HG02852 (cell line): ENCODE measurements at regions not wholly inside any gene's neighbourhood (a gene's known extent, or its start where the extent isn't known, plus 50 kb on each side); places are given as distances from the start of the nearest gene placed in this dataset.

Experiments
- ATAC-seq: cut with Tn5 transposase; IDR thresholded peaks from one replicate; pipeline ENCODE4 v1.9.1; 2021; ENCODE audit warnings: mild to moderate bottlenecking, moderate library complexity; ENCODE audit not compliant: unreplicated experiment

DNA sequence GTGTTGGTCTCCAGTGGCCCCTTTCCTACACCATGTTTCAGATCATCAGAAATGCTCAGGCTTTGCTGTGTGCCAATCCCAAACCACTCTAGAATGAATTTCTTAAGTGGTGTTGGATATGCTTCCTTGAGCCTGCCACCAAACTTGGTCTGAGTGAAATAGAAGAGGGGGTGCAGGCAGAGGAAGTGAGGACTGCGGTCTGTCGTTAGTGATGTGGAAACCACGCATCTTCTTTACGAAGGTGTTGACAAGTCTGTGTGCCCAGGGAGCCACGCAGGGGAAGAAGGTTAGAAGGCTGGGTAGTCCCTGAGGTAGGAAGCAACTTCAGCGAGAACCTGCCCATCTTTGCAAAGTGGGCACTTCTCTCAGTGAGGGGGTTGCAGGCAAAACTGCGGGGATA lies 187.4 kb upstream of the NAV2 start:
- peak; percentile 64 for ATAC-seq

DNA sequence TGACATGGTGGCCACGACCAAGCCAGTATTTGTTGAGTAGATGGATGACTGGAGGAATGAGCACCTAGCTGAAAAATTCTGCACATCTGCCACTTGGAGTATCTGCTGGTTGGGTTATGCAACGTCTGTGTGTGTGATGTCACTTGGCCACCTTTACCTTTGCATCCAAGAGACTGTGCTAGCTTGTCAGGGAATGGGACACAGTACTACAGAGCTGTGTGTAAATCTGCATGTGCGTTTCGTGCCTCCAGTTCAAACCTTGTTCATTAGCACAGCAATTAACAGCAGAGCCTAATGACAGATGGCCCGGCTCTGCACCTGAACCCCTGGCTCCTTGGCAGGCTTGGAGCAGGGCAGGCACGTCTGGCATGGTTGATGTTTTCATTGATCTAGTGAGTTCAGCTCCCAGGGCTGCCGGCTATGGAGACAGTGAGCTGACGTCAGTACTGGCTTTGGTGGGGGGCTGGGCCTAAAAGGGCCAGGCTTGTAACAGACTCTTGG lies 188.4 kb upstream of the NAV2 start:
- ATAC-seq: no peak

DNA sequence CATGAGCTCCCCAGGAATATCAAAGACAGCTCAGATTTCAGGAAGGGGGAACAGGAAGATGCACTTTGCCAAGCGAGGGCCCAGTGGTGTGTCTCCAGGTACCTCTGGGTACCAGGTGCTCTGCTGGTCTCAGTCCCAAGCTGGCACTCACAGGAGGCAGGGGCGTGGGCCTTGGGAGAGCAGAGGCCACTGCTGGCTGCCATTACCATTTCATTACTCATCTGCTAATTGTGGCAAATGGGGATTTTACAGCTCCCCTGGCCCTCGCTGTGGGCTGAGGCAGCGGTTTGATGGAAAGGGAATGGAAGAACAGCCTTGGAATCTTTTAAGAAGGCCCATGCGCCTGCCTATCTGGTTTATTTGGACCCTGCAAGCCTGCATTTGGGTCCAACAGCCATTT lies 192.0 kb upstream of the NAV2 start:
- no peak for ATAC-seq

DNA sequence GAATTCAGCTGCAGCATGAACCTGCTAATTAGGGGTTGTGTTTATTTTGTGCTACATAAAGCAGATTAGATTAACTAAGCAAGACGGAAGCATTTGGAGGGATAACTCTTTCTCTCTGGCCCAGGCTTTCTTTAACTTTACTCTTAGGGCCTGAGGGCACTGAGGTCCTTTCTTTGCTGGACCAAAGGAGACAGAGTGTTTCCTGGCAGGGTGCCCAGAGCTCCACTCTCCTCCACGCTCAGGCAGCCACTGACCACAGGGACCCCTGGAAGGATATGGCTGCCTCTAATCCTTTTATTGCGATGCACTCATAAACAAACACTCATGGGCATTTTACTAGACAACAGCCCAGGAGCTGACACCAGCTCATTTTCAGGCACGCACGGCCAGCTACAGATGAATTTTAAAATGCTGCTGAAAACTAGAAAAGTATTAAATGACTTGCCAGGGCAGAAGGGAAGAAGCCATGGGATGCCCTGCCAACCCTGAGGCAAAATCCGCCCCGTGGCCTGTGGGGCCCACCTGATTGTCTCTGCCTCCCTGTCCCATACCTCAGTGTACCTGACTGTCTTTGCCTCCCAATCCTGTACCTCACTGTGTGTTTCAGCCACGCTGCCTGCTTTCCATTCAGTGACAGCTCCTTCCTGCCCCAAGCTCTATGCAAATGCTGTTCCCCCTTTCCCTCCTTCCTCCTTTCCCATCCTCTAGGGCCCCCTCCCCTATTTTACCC lies 192.6 kb upstream of the NAV2 start:
- ATAC-seq: no peak

DNA sequence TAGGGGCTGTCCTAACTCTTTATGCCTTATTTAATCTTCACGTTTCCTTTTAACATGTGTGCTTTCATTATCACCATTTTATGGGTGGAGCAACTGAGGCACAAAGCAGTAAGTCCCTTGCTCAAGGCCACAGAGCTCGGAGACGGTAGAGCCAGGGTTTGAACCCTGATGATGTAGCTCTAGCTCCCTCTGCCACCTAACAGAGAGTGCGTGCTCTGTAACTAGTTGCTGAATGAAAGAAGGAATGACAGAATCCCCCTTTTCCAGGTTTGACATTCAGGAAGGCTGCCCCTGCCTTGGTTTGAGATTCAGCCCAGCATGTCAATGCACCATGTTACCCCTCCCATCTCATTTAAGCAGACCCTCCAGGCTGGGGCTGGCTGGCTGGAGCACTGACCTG lies 193.3 kb upstream of the NAV2 start:
- no peak for ATAC-seq

DNA sequence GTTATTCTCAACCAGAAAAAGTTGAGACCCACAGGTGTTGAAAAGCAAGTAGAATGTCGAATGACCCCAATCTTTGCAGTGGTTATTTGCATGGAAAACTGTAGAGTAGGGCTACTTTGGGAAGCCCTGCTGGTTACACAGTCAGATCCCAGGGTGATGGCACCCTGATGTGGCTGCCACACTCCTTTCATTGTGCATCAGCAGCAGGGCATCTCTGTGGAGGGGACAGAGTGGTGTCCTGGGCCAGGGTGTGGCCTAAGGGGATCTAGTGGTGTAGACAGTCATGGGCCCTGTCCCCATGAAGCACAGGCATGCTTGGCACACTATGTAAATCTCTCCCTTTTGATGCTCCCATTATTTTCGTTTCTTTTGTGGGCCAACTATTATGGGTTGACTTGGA lies 199.4 kb upstream of the NAV2 start:
- ATAC-seq: no peak

DNA sequence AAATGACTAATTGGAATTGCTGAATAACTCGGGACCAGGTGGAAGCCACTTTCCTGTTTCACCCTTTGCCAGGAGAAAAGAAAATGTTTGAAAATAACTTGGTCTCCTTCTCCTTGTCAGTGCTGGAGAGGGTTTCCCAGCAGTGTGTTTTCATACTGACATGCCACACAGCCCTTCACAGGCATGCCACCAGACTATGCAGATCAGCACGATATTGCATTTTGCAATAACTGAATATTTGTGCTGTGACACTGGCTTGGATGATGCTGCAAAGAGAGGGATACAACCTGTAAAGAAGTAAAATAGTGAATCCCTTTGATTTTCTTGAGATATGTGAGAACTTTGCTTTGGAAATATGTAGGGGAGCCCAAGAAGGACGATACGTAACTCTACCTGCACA lies 200.0 kb upstream of the NAV2 start:
- no peak for ATAC-seq

DNA sequence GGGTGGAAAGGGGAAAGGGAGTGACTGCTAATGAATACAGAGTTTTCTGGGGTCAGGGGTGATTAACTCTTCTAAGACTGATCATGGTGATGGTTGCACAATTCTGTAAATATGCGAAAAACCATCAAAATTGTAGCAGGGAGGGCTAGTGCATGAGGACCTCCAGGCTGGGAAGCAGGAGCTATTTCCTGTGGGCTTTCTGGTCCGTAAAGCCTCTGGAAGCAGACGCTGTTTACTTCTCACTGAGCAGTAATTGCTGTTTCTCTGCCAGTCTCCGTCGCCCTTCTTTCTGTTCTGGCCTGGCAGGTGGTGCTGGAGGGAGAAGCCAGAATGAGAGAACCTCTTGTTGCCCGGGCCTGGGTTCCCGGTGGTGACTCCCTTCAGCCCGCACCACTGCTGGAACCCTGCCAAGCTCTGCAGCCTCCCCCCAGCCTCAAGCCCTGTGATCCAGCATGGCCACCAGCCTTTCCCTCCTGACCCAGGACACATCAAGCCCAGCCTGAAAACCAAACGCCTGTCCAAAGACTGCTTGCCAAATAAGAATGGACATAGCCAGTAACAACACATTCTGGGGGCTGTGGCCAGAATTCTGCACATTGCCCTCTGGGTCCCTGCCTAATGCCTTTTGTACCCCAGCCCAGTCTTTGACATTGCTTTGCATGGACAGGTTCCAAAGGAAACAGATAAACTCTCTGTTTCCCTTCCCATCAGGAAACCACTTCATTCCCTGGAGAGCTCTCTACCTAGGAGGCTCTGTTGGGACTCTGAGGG lies 201.0 kb upstream of the NAV2 start:
- ATAC-seq: no peak

DNA sequence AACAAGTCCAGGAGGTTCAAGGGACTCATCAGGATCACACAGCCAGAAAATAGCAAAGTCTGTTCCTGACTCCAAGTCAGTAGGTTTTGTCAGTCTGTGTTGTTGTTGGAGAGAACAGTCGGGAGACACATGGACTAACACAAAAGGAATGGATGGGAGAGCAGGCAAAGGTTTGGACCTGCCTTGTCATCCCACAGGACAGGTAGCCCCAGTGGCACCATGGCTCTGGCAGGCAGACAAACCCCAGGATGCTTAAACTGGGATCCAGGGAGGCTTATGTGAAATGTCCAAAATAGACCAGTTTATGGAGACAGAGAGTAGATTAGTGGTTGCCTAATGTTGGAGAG lies 201.6 kb upstream of the NAV2 start:
- no peak for ATAC-seq

DNA sequence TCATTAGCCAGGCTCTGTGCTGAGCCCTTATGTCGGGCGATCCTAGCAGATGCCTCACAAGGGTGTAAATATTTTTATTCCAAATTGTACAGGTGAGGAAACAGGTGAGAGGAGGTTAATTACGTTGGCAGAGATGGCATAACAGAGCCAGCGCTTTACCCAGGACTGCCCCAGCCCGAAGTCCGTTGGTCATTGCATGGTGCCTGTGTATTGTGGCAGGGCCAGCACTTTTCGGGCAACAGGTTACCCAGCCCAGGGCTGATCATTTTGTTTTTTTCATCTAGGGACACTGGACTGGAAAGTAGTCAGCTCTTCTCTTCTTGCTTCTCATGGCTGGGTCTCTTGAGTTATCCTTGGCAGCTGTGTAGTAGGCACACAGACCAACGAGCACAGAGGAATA lies 202.2 kb upstream of the NAV2 start:
- no peak for ATAC-seq

DNA sequence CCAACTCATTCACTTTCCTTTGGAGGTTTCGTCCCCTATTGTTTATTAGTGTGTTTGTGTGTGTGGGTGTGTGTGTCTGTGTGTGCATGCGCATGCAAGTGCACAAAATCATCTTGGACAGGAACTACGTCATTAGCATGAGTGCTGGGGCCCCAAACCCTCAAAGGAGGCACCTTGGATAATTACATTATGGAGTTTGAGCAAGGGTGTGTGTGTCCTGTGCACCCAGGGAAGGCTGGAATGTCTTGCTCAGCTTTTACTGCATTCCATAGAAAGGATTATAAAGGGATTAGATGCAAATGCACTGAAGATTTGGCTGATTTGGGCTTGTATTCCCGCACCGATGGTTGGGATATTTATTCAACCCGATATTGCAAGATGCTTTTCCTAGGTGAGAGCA lies 203.4 kb upstream of the NAV2 start:
- no peak for ATAC-seq

DNA sequence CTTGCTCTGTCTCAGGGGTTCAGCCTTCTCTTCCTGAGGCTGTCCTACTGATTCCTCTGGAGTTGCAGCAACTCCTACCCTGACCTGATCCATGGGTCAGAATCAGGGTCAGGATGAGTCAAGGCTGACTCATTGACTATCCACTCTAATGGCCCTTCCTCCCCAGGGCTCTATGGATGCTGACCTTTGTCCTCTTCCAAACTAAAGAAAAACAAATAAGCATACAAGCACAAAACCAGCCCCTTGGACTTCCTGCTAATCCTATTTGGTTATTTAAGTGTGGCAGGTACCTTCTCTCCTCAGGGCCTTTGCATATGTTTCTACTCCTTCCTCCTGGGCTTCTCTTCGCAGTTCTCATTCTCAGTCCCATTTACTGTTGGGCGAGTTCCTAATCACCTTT lies 204.5 kb upstream of the NAV2 start:
- no peak for ATAC-seq

DNA sequence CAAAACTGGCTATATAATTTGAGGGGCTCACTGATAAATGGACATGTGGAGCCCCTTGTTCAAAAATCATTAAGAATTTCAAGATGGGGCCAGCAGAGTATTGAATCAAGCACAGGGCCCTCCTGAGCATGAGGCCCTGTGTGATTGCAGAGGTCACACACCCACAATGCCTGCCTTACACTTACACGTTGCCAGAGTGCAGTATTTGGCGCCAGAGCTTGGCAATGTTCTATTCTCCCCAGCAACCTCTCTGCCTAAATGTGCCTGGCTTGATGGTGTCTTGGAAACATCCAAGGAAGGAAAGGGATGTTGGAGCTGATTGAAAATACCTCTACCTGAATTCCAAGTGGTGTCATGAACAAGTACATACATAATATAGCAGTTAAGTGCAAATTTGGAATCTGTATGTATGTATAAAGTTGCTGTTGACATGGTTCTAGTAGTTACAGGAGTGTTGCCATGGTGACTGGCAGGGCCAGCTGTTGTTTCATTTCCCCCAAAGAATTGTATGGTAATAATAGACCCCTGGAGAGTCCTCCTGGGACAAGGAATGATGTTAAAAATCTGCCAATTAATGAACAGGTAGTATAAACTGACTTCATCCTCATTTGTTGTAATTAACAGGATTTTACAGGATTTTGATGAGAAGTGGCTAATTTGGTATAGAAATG lies 205.7 kb upstream of the NAV2 start:
- ATAC-seq: no peak

DNA sequence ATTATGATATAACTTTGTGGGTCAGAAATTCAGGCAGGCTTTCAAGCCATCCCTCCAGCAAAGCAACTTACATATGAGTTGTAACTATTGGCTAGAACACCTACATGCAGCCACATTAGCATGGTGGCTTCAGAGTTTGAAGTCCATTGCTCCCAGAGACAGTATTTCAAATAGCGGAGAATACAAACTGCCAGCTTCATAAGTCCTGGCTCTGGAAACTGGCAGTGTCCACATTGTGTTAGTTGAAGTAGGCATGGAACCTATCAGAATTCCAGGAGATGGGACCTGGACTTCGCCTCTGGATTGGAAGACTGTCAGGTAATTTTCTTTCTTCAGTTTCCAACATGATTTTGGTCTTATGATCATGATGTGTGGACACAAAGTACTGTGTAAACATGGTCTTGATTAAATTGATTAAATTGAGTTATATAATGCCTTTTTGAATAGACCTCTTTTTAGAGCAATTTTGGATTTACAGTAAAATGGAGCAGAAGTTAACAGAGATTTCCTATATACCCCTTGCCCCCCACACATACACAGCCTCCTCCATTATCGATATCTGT lies 209.9 kb upstream of the NAV2 start:
- no peak for ATAC-seq

DNA sequence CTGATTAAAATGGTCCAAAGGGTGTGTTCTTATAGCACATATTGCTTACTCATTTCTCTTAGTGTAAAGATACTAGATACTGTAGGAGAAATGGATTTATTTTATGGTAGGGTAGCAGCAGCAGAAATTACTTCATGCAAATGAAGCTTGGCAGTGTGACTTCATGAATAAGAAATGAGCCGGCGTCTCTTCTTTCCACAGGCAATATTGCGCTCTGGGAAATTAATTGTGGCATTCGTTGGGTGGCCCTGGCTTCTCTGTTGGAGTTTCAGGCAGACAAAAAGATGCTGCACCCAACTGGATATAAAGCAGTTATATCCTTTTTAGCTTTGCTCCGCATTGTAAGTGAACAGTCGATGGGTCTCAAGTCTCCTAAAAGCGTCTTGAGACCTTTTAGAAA lies 211.0 kb upstream of the NAV2 start:
- ATAC-seq: no peak

DNA sequence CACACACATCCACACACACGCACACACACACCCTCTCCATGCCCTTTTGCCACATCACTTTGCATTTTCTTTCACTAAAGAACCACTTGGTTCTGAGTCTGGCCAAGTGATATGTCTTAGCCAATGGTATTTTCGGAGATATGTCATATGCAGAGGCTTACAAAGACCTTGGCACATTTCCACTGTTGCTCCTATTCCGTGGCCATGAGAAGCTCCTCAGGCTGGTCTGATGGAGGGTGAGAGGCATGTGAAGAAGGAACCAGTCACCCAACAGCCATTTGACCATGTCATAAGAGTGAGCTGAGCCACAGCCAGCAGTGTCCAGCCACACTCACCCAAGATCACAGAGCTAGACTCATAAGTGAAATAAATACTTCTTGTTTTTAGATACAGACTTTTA lies 212.6 kb upstream of the NAV2 start:
- ATAC-seq: no peak

DNA sequence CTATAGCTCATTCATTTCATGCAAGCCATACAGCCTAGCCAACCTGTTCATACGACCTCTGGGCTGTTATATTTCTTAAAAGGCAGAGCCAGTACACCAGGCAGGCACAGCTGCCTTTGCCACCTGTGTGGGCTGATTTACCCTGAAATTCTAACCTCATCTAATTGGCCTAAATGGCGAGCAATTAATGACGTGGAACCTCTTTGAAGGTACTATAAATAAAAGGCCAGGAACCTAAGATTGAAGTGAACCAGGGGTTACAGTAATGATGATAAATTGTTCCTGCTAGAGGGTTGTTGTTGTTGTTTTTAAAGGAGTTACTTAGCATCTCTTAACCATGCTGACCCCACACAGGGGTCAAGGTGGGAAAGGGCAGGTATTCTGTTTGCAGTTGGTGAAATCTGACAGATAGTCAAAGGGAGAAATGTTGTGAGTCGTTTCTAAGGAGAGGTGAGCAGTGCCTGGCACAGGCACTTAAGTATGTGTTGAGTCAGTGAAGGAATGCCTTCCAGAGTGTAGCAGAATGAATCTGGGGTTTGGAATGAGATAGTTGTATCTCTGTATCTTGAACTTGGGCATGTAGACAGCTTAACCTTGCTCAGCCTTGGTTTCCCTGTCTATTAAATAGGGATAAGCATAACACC lies 213.5 kb upstream of the NAV2 start:
- ATAC-seq: no peak

DNA sequence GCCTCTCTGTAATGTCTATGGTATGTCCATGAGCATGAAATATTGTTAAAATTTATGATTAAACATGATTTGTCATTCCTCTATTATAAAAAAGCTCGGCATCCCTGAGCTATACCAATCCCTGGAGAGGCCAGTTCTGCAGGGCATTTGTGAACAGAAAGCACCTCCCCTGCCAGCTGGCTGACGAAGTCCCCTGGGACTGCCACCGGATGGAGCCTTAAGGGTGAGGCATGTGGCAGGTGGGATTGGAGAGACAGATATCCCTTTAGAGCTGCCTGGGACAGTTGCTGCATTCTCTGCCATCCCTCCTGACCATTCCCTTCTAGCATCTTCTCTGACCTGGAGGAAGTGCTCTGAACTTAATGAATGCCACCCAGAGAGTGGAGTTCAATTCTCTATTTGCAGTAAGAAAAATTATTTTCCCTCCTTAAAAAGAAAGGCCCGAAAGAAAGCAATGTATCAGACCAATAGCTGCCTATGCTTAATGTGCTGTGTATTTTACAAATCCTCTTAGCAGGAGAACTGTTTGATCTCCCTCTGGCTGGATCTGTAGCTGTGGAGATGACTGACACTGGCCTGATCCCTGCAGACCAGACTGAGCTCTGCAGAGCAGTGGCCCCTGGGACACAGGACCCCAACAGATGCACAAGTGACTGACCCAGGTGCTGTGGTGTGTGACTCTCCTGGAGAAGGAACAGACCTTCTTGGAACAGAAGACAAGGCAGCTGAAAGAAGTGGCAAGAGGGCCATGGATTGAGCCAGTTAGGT lies 219.0 kb upstream of the NAV2 start:
- no peak for ATAC-seq

DNA sequence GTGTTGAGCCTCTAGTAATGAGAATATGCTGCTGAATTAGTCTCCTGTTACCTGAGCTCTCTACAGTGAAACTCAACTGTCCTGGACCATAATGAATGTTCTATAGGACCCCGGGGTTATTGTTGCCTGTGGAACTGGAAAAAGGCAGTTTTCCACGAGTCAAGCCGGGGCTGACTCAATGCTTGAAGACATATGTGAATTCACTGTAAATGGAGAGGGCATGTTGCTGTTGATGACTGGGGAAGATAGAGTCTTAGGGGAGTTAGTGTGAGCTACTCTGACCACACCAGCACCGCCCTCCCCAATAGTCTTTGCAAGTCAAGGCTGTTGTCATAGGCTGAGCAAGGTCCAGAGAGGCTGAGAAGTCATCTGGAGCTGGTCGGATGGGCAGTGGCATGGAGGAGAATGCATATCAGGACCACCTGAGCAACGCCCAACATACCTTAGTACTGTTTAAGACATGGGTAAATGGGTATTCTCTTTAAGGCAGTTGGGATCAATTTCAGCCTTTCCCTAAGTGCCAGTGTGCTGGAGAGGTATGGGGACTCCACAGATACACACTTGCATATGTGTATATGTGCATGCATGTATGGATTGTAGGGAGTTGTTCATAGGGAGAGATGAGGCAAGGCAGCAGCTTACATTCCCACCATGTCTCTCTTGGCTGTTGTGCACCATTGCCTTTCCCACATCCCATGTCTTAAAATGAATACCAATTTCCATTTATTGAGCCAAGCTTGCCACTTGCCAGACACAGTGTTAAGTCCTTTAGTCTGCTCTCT lies 230.1 kb upstream of the NAV2 start:
- no peak for ATAC-seq

DNA sequence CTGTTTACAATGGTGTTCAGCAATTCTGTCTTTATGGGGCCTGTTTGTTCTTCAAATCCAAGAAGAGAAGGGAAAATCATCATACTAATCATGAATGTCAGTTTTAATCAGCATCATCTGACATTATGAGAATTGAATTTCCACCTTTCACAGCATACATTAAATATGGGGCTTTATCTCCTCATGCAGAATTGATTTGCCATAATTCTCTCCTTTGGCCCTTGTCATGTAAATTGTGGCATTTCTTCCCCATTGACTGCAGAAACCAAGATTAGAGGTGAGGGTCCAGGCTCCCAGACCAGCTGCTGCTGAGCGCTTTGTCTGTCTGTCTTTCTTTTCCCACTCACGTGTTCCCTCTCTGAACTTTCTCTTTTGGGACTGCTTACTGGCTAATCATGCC lies 232.1 kb upstream of the NAV2 start:
- no peak for ATAC-seq
